IMR-90 (cell line): ENCODE measurements at regions not wholly inside any gene's neighbourhood (a gene's known extent, or its start where the extent isn't known, plus 50 kb on each side); places are given as distances from the start of the nearest gene placed in this dataset.

Experiments
- ATAC-seq: fragments of 200-7000 bp; cut with Tn5 transposase; 2 replicates; pipeline ENCODE4 v1.9.1; 2020; ENCODE audit warnings: low read depth, mild to moderate bottlenecking, moderate library complexity
- BruUV-seq: library from RNA; stranded (reverse); fragments of 400-500 nt; replicated peaks from 2 replicates; lab custom pipeline; 2021; lab: Mats Ljungman, UMichigan
- CTCF ChIA-PET: fragments of 300-600 bp; formaldehyde crosslinking; extraction: SDS; loops from one replicate; lab custom pipeline; 2021; ENCODE audit warnings: antibody characterized with exemption; lab: Yijun Ruan, JAX
- POLR2A ChIA-PET: fragments of 300-600 bp; sonication (Branson Sonifier 250); formaldehyde crosslinking; loops from one replicate; lab custom pipeline; 2022; ENCODE audit warnings: antibody characterized with exemption; ENCODE audit not compliant: unreplicated experiment; lab: Charles Lee
- DNase-seq: peaks from one replicate; pipeline ENCODE4 v3.0.0; 2013
- H2AFZ ChIP-seq: replicated peaks from 2 replicates; pipeline ENCODE3; 2013; ENCODE audit warnings: low read length, mild to moderate bottlenecking; ENCODE audit not compliant: poor library complexity
- H2AK5ac ChIP-seq: 2 replicates; pipeline ENCODE4 v1.6.1; 2013; ENCODE audit warnings: low read depth, low read length, inconsistent platforms
- H2AK9ac ChIP-seq: replicated peaks from 2 replicates; pipeline ENCODE3; 2013; ENCODE audit warnings: mild to moderate bottlenecking, low read depth, low read length, moderate library complexity; ENCODE audit not compliant: poor library complexity
- H2BK120ac ChIP-seq: 2 replicates; pipeline ENCODE4 v1.6.1; 2013; ENCODE audit warnings: low read depth, low read length, inconsistent platforms
- H2BK15ac ChIP-seq: 3 replicates; pipeline ENCODE4 v1.6.1; 2013; ENCODE audit warnings: low read depth, low read length, inconsistent platforms
- H2BK20ac ChIP-seq: 2 replicates; pipeline ENCODE4 v1.6.1; 2013; ENCODE audit warnings: low read depth, mild to moderate bottlenecking, inconsistent platforms, low read length, moderate library complexity
- H2BK5ac ChIP-seq: 2 replicates; pipeline ENCODE4 v1.6.1; 2013; ENCODE audit warnings: mild to moderate bottlenecking, low read depth, low read length, inconsistent platforms; ENCODE audit not compliant: poor library complexity, severe bottlenecking
- H3K14ac ChIP-seq: replicated peaks from 2 replicates; pipeline ENCODE4 v1.6.1; 2013; ENCODE audit warnings: low read depth, low read length, inconsistent platforms
- H3K18ac ChIP-seq: 2 replicates; pipeline ENCODE4 v1.6.1; 2013; ENCODE audit warnings: low read depth, low read length, control low read depth
- H3K23ac ChIP-seq: 2 replicates; pipeline ENCODE4 v1.6.1; 2013; ENCODE audit warnings: low read depth, low read length, inconsistent platforms
- H3K27ac ChIP-seq: 2 replicates; pipeline ENCODE4 v1.5.1; 2013; ENCODE audit warnings: mild to moderate bottlenecking, control low read depth, low read length; ENCODE audit not compliant: insufficient read depth
- H3K27me3 ChIP-seq: 2 replicates; pipeline ENCODE4 v1.6.1; 2013; ENCODE audit warnings: low read length; ENCODE audit not compliant: control insufficient read depth, insufficient read depth
- H3K36me3 ChIP-seq: 2 replicates; pipeline ENCODE4 v1.6.1; 2013; ENCODE audit warnings: low read length, mixed read lengths; ENCODE audit not compliant: control insufficient read depth, insufficient read depth
- H3K4ac ChIP-seq: 2 replicates; pipeline ENCODE4 v1.6.1; 2013; ENCODE audit warnings: low read depth, low read length, inconsistent platforms
- H3K4me1 ChIP-seq: 2 replicates; pipeline ENCODE4 v1.6.1; 2013; ENCODE audit warnings: low read length, mixed read lengths; ENCODE audit not compliant: control insufficient read depth, insufficient read depth
- H3K4me2 ChIP-seq: 2 replicates; pipeline ENCODE4 v1.6.1; 2013; ENCODE audit warnings: low read depth, mild to moderate bottlenecking, control low read depth, low read length, moderate library complexity
- H3K4me3 ChIP-seq: 2 replicates; pipeline ENCODE4 v1.5.1; 2013; ENCODE audit warnings: low read depth, mild to moderate bottlenecking, control low read depth, low read length, moderate library complexity; ENCODE audit not compliant: insufficient read depth
- H3K56ac ChIP-seq: 2 replicates; pipeline ENCODE4 v1.6.1; 2013; ENCODE audit warnings: low read length, inconsistent platforms; ENCODE audit not compliant: insufficient read depth; ENCODE audit errors: extremely low read depth
- H3K79me1 ChIP-seq, 2 experiments: 2 replicates each; pipeline ENCODE4 v1.6.1; 2013; ENCODE audit warnings: low read length in 2 of 2, inconsistent platforms in 1 of 2, low read depth in 1 of 2
- H3K9ac ChIP-seq: 2 replicates; pipeline ENCODE4 v1.6.1; 2013; ENCODE audit warnings: low read depth, low read length, control low read depth
- H3K9me1 ChIP-seq: 2 replicates; pipeline ENCODE4 v1.6.1; 2013; ENCODE audit warnings: low read length, inconsistent platforms; ENCODE audit not compliant: insufficient read depth
- H3K9me3 ChIP-seq: 2 replicates; pipeline ENCODE4 v1.6.1; 2013; ENCODE audit warnings: low read length; ENCODE audit not compliant: control insufficient read depth, insufficient read depth
- H4K20me1 ChIP-seq: 2 replicates; pipeline ENCODE4 v1.6.1; 2013; ENCODE audit warnings: low read length, inconsistent platforms; ENCODE audit not compliant: insufficient read depth
- H4K5ac ChIP-seq: 2 replicates; pipeline ENCODE4 v1.6.1; 2013; ENCODE audit warnings: mild to moderate bottlenecking, low read depth, low read length, control low read depth
- H4K8ac ChIP-seq, 2 experiments: 2 replicates each; pipeline ENCODE4 v1.6.1; 2013; ENCODE audit warnings: low read depth in 2 of 2, low read length in 2 of 2, control low read depth in 1 of 2, inconsistent platforms in 1 of 2
- H4K91ac ChIP-seq: 2 replicates; pipeline ENCODE4 v1.6.1; 2013; ENCODE audit warnings: low read depth, low read length, inconsistent platforms; ENCODE audit not compliant: insufficient read depth
- CTCF ChIP-seq: conservative IDR thresholded peaks from 2 replicates; pipeline ENCODE4 v1.5.1; 2012; ENCODE audit warnings: mild to moderate bottlenecking, low read depth, low read length, improper control_type of control experiment
- RAD21 ChIP-seq: IDR thresholded peaks from 2 replicates; pipeline ENCODE4 v1.6.1; 2012; ENCODE audit warnings: low read length, improper control_type of control experiment
- RCOR1 ChIP-seq: IDR thresholded peaks from 2 replicates; pipeline ENCODE4 v1.6.1; 2012; ENCODE audit warnings: mild to moderate bottlenecking, low read length, improper control_type of control experiment; ENCODE audit not compliant: insufficient replicate concordance
- RFX5 ChIP-seq: IDR thresholded peaks from 2 replicates; pipeline ENCODE4 v1.8.0; 2012; ENCODE audit warnings: low read depth, mild to moderate bottlenecking, low read length, moderate library complexity
- SMC3 ChIP-seq: fragments of 150-350 bp; IDR thresholded peaks from 2 replicates; pipeline ENCODE4 v1.6.1; 2016; ENCODE audit warnings: low read depth, mild to moderate bottlenecking, antibody characterized with exemption, low read length, moderate library complexity
- WGBS, 2 experiments: methylation state at CpG; one replicate each; pipeline versions ENCODE4 v1.1.5 to v1.1.7; 2013; ENCODE audit warnings: missing lambda C conversion rate in 2 of 2; ENCODE audit not compliant: insufficient read length in 1 of 2; ENCODE audit errors: extremely low coverage in 2 of 2; 5-methylcytosine and 5-hydroxymethylcytosine counted together
- dilution Hi-C: fragments of 300-500 bp; cut with HindIII; formaldehyde crosslinking; loops from one replicate; pipeline ENCODE4 v1.14.3; 2018; ENCODE audit warnings: low sequenced_read_pairs; ENCODE audit not compliant: unreplicated experiment
- in situ Hi-C: fragments of 300-500 bp; cut with MboI; formaldehyde crosslinking; loops from 3 replicates; pipeline ENCODE4 v1.14.3; 2019; ENCODE audit warnings: low sequenced_read_pairs, inconsistent platforms, mixed read lengths
- intact Hi-C: fragments of 100-400 bp; cut with micrococcal nuclease; formaldehyde crosslinking; loops from 2 replicates; pipeline ENCODE4 v1.10.0; 2022

- peaks cover 16% of the 10 kb centered on the region for H3K4me1 ChIP-seq
- ATAC-seq = peak; percentile 36; the same call in 1 of the 2 replicates
- H2BK5ac ChIP-seq = peak overlapping the region; percentile 57
- ChIA-PET CTCF (interaction anchor here (0.6 to 1.8 kb wide), 5 partner anchors 13 to 205 kb away, joined by 3 to 5 read pairs (median 4); no protein-coding TSS in a partner anchor), POLR2A (interaction anchor here (0.6 to 1.5 kb wide), 2 partner anchors 12 to 188 kb away, joined by 6 to 7 read pairs; no protein-coding TSS in a partner anchor)
- 0 out of 4 replicates have a peak overlapping the region, but pooled peaks have one; percentile 6 to 78 for H4K8ac ChIP-seq
- peak; percentile 82 for DNase-seq
- no peak overlapping the region for H3K4me3 ChIP-seq
- H3K14ac ChIP-seq = no peak overlapping the region
- no peak overlapping the region for H3K9ac ChIP-seq
- no peaks in the 10 kb centered on the region for H3K9me3 ChIP-seq
- no peaks in the 10 kb centered on the region for H4K20me1 ChIP-seq
- peak overlapping the region; percentile 18; the same call in 1 of the 2 replicates for H3K56ac ChIP-seq
- peak overlapping the region; percentile 34; the same call in 1 of the 2 replicates for H4K91ac ChIP-seq
- no peak overlapping the region for H2AK5ac ChIP-seq
- dilution Hi-C loops (no loop called here), intact Hi-C loops (no loop called here), in situ Hi-C loops (no loop called here)
- no peaks in the 10 kb centered on the region for H3K27me3 ChIP-seq
- H3K4me2 ChIP-seq = peak overlapping the region; percentile 24; the same call in 1 of the 2 replicates
- H3K79me1 ChIP-seq = peaks cover 0 to 55% of the 10 kb centered on the region in 2 experiments; a peak in 2 of 4 replicates
- peaks cover 7% of the 10 kb centered on the region; the same call in 1 of the 2 replicates for H3K36me3 ChIP-seq
- no CpG with 5 or more reads among the region's 4 CpGs for WGBS, 2 experiments
- H3K4ac ChIP-seq = 0 out of 2 replicates have a peak overlapping the region, but pooled peaks have one; percentile 12
- peaks cover 18% of the 10 kb centered on the region for H3K9me1 ChIP-seq
- 0 out of 3 replicates have a peak overlapping the region, but pooled peaks have one; percentile 1 for H2BK15ac ChIP-seq
- H2BK20ac ChIP-seq = peak overlapping the region; percentile 73; the same call in 1 of the 2 replicates
- TF ChIP-seq SMC3 = peak; percentile 24; the same call in 1 of the 2 replicates
- TF ChIP-seq RCOR1 = peak; percentile 85
- TF ChIP-seq RFX5 = no peak
- TF ChIP-seq CTCF = peak; percentile 45
- TF ChIP-seq RAD21 = peak; percentile 54
- H2AK9ac ChIP-seq = no peak overlapping the region
- peak overlapping the region; percentile 82 for H2BK120ac ChIP-seq
- no peak overlapping the region for H2AFZ ChIP-seq
- H3K18ac ChIP-seq = peak overlapping the region; percentile 56; the same call in 1 of the 2 replicates
- H3K27ac ChIP-seq = no peak overlapping the region
- H3K23ac ChIP-seq = no peak overlapping the region
- no TSS peak for BruUV-seq
- no peak overlapping the region; the same call in 1 of the 2 replicates for H4K5ac ChIP-seq
Observed at GRCh38 chr20:19828232-19828631, 70.2 kb downstream of the RIN2 start.
